HCT116 (cell line): ENCODE measurements at regions not wholly inside any gene's neighbourhood (a gene's known extent, or its start where the extent isn't known, plus 50 kb on each side); places are given as distances from the start of the nearest gene placed in this dataset.

Source experiments
- ATAC-seq: fragments of 200-7000 bp; cut with Tn5 transposase; 2 replicates; pipeline ENCODE4 v1.9.1; 2020; ENCODE audit warnings: mild to moderate bottlenecking, moderate library complexity
- BruUV-seq: library from RNA; stranded (reverse); fragments of 400-500 nt; replicated peaks from 2 replicates; lab custom pipeline; 2021; lab: Mats Ljungman, UMichigan
- CTCF ChIA-PET: fragments of 300-600 bp; sonication (Branson Sonifier 250); formaldehyde crosslinking; loops from one replicate; lab custom pipeline; 2021; ENCODE audit warnings: antibody characterized with exemption; lab: Charles Lee
- POLR2A ChIA-PET: fragments of 300-600, 350-600 bp; sonication (Branson Sonifier 250); formaldehyde crosslinking; loops from one replicate; lab custom pipeline; 2021; ENCODE audit warnings: antibody characterized with exemption; lab: Charles Lee
- RAD21 ChIA-PET, 2 experiments: fragments of 300-600 bp; sonication (Branson Sonifier 250); formaldehyde crosslinking; loops; one replicate each; lab custom pipeline; 2023; ENCODE audit warnings: low total read pairs in 2 of 2; ENCODE audit not compliant: uncharacterized antibody in 2 of 2, unreplicated experiment in 2 of 2, low non-redundant PET in 1 of 2; lab: Charles Lee
- DNase-seq: peaks from one replicate; pipeline ENCODE4 v3.0.0-alpha.2; 2010; ENCODE audit warnings: low read depth, low spot score
- H2AFZ ChIP-seq: fragments of 200-600 bp; shearing (Covaris generic), sonication (generic); 2 replicates; pipeline ENCODE4 v1.6.1; 2017; ENCODE audit warnings: low read depth, mixed run types, mixed read lengths, antibody characterized with exemption, low read length; ENCODE audit not compliant: poor library complexity, severe bottlenecking
- H3K27ac ChIP-seq: 2 replicates; pipeline ENCODE4 v1.5.1; 2012; ENCODE audit warnings: low read depth, low read length
- H3K27me3 ChIP-seq: fragments of 200-600 bp; sonication (generic); 2 replicates; pipeline ENCODE4 v1.6.1; 2016; ENCODE audit warnings: mixed run types, low read length, mixed read lengths; ENCODE audit not compliant: insufficient read depth
- H3K36me3 ChIP-seq, 2 experiments: fragments of 200-500 bp in 1 of 2; fragments of 200-600 bp in 1 of 2; sonication (Bioruptor generic) in 1 of 2; sonication (generic) in 1 of 2; 2 replicates each; pipeline versions ENCODE4 v1.5.1 to v1.6.1; 2014 to 2016; ENCODE audit warnings: low read length in 2 of 2, inconsistent platforms in 1 of 2, mixed read lengths in 1 of 2, mixed run types in 1 of 2; ENCODE audit not compliant: insufficient read depth in 2 of 2, control insufficient read depth in 1 of 2
- H3K4me1 ChIP-seq, 2 experiments: fragments of 200-600 bp in 1 of 2; sonication (generic) in 1 of 2; 2 replicates each; pipeline versions ENCODE4 v1.5.1 to v1.6.1; 2012 to 2017; ENCODE audit warnings: low read length in 2 of 2, inconsistent platforms in 1 of 2, mild to moderate bottlenecking in 1 of 2, mixed read lengths in 1 of 2, mixed run types in 1 of 2, moderate library complexity in 1 of 2; ENCODE audit not compliant: insufficient read depth in 2 of 2, control insufficient read depth in 1 of 2
- H3K4me2 ChIP-seq: fragments of 200-600 bp; sonication (generic); 2 replicates; pipeline ENCODE4 v1.6.1; 2017; ENCODE audit warnings: mixed run types, low read length, mixed read lengths
- H3K4me3 ChIP-seq, 2 experiments: fragments of 200-600 bp in 1 of 2; sonication (generic) in 1 of 2; replicated peaks in 1 of 2; 2 replicates each; pipeline ENCODE4 v1.5.1; 2011 to 2016; ENCODE audit warnings: low read length in 2 of 2, control low read depth in 1 of 2, low read depth in 1 of 2, mild to moderate bottlenecking in 1 of 2, mixed read lengths in 1 of 2, mixed run types in 1 of 2
- H3K79me2 ChIP-seq: fragments of 200-600 bp; sonication (generic); 2 replicates; pipeline ENCODE4 v1.6.1; 2017; ENCODE audit warnings: mild to moderate bottlenecking, mixed run types, low read length, moderate library complexity, mixed read lengths; ENCODE audit not compliant: insufficient read depth
- H3K9ac ChIP-seq: fragments of 200-600 bp; sonication (generic); 2 replicates; pipeline ENCODE4 v1.6.1; 2016; ENCODE audit warnings: low read length, mixed read lengths
- H3K9me2 ChIP-seq: fragments of 200-600 bp; sonication (generic), shearing (Covaris generic); 2 replicates; pipeline ENCODE4 v1.6.1; 2017; ENCODE audit warnings: mixed run types, mild to moderate bottlenecking, moderate library complexity; ENCODE audit not compliant: insufficient read depth
- H3K9me3 ChIP-seq, 2 experiments: fragments of 200-500 bp in 1 of 2; fragments of 200-600 bp in 1 of 2; sonication (Bioruptor generic) in 1 of 2; sonication (generic) in 1 of 2; 2 replicates each; pipeline ENCODE4 v1.6.1; 2014 to 2017; ENCODE audit warnings: low read length in 2 of 2, mixed read lengths in 2 of 2, inconsistent platforms in 1 of 2, low read depth in 1 of 2, mild to moderate bottlenecking in 1 of 2, mixed run types in 1 of 2, moderate library complexity in 1 of 2; ENCODE audit not compliant: control insufficient read depth in 1 of 2, insufficient read depth in 1 of 2
- H4K20me1 ChIP-seq: fragments of 200-600 bp; sonication (generic), shearing (Covaris generic); 2 replicates; pipeline ENCODE4 v1.6.1; 2017; ENCODE audit warnings: mixed run types, mild to moderate bottlenecking, moderate library complexity; ENCODE audit not compliant: insufficient read depth
- ATF3 ChIP-seq: IDR thresholded peaks from 2 replicates; pipeline ENCODE4 v1.6.1; 2012
- CBX3 ChIP-seq: IDR thresholded peaks from 2 replicates; pipeline ENCODE4 v1.6.1; 2012; ENCODE audit warnings: low read depth
- CEBPB ChIP-seq: IDR thresholded peaks from 2 replicates; pipeline ENCODE4 v1.6.1; 2012; ENCODE audit warnings: low read depth
- CTCF ChIP-seq, 3 experiments: fragments of 200-600 bp in 1 of 3; sonication (generic) in 1 of 3; IDR thresholded peaks in 2 of 3; conservative IDR thresholded peaks in 1 of 3; 2 replicates each; pipeline ENCODE4 v1.5.1; 2012 to 2017; ENCODE audit warnings: low read depth in 2 of 3, low read length in 2 of 3, antibody characterized with exemption in 1 of 3, borderline replicate concordance in 1 of 3, control low read depth in 1 of 3, mild to moderate bottlenecking in 1 of 3, mixed read lengths in 1 of 3, mixed run types in 1 of 3, moderate library complexity in 1 of 3; ENCODE audit not compliant: insufficient read depth in 1 of 3
- EGR1 ChIP-seq: IDR thresholded peaks from 2 replicates; pipeline ENCODE4 v1.6.1; 2012; ENCODE audit warnings: low read depth
- ELF1 ChIP-seq: IDR thresholded peaks from 2 replicates; pipeline ENCODE4 v1.6.1; 2012; ENCODE audit warnings: low read depth, borderline replicate concordance
- EZH2 ChIP-seq: fragments of 200-600 bp; sonication (generic); IDR thresholded peaks from 2 replicates; pipeline ENCODE4 v1.6.1; 2017; ENCODE audit warnings: antibody characterized with exemption, mixed run types
- EZH2phosphoT487 ChIP-seq: fragments of 200-600 bp; IDR thresholded peaks from 2 replicates; pipeline ENCODE4 v1.6.1; 2018; ENCODE audit warnings: antibody characterized with exemption, borderline replicate concordance
- FOSL1 ChIP-seq: IDR thresholded peaks from 2 replicates; pipeline ENCODE4 v1.6.1; 2012; ENCODE audit warnings: low read depth
- MAX ChIP-seq: IDR thresholded peaks from 2 replicates; pipeline ENCODE4 v1.6.1; 2012
- POLR2A ChIP-seq: IDR thresholded peaks from 2 replicates; pipeline ENCODE4 v1.7.0; 2011; ENCODE audit warnings: borderline replicate concordance; ENCODE audit not compliant: insufficient read depth, insufficient read length; ENCODE audit errors: extremely low read depth
- RAD21 ChIP-seq: IDR thresholded peaks from 2 replicates; pipeline ENCODE4 v1.6.1; 2012; ENCODE audit warnings: low read depth, mild to moderate bottlenecking
- SIN3A ChIP-seq: IDR thresholded peaks from 2 replicates; pipeline ENCODE4 v1.6.1; 2012; ENCODE audit warnings: low read depth
- SP1 ChIP-seq: IDR thresholded peaks from 2 replicates; pipeline ENCODE4 v1.6.1; 2012; ENCODE audit warnings: low read depth
- TCF7L2 ChIP-seq: IDR thresholded peaks from 2 replicates; pipeline ENCODE4 v1.7.0; 2011; ENCODE audit warnings: borderline replicate concordance, inconsistent platforms; ENCODE audit not compliant: insufficient read depth, insufficient read length; ENCODE audit errors: extremely low read depth
- ZFX ChIP-seq: fragments of 450-650 bp; IDR thresholded peaks from 2 replicates; pipeline ENCODE4 v1.6.1; 2017
- ZNF274 ChIP-seq: fragments of 200-500 bp; sonication (Bioruptor generic); IDR thresholded peaks from 2 replicates; pipeline ENCODE4 v1.6.1; 2014; ENCODE audit warnings: mild to moderate bottlenecking, low read depth, low read length, inconsistent platforms
- intact Hi-C: fragments of 100-400 bp; cut with micrococcal nuclease; formaldehyde crosslinking; loops from 2 replicates; pipeline ENCODE4 v1.10.0; 2022
- TF ChIP-seq, protein P1 (sequence below): IDR thresholded peaks from 2 replicates; pipeline ENCODE4 v1.6.1; 2011; ENCODE audit warnings: mild to moderate bottlenecking, low read length, moderate library complexity; ENCODE audit not compliant: insufficient replicate concordance; ENCODE audit errors: extremely low read depth

GRCh38 chr6:84447651-84448050 is 220.2 kb upstream of the CEP162 start:
- H3K4me1 ChIP-seq: no peaks in the 10 kb centered on the region
- DNase-seq (no peak), ATAC-seq (no peak)
- RAD21 ChIA-PET: no interaction called here
- intact Hi-C loops: no loop called here
- H3K36me3 ChIP-seq: no peaks in the 10 kb centered on the region
- H3K9me3 ChIP-seq: no peaks in the 10 kb centered on the region
- H3K4me2 ChIP-seq: no peak overlapping the region
- TF ChIP-seq EZH2phosphoT487: no peak
- TF ChIP-seq EGR1: no peak
- TF ChIP-seq SP1: no peak
- TF ChIP-seq, protein P1, sequence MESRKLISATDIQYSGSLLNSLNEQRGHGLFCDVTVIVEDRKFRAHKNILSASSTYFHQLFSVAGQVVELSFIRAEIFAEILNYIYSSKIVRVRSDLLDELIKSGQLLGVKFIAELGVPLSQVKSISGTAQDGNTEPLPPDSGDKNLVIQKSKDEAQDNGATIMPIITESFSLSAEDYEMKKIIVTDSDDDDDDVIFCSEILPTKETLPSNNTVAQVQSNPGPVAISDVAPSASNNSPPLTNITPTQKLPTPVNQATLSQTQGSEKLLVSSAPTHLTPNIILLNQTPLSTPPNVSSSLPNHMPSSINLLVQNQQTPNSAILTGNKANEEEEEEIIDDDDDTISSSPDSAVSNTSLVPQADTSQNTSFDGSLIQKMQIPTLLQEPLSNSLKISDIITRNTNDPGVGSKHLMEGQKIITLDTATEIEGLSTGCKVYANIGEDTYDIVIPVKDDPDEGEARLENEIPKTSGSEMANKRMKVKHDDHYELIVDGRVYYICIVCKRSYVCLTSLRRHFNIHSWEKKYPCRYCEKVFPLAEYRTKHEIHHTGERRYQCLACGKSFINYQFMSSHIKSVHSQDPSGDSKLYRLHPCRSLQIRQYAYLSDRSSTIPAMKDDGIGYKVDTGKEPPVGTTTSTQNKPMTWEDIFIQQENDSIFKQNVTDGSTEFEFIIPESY: no peak
- no peak for TF ChIP-seq TCF7L2
- no peak for TF ChIP-seq FOSL1
- no peak for TF ChIP-seq POLR2A
- TF ChIP-seq CBX3: no peak
- no peak overlapping the region for H3K27ac ChIP-seq
- H2AFZ ChIP-seq: no peak overlapping the region
- H3K79me2 ChIP-seq: no peaks in the 10 kb centered on the region
- no peaks in the 10 kb centered on the region for H4K20me1 ChIP-seq
- no peak overlapping the region for H3K4me3 ChIP-seq
- H3K9ac ChIP-seq: no peak overlapping the region
- CTCF ChIA-PET: no interaction called here
- no TSS peak for BruUV-seq
- POLR2A ChIA-PET: no interaction called here
- no peaks in the 10 kb centered on the region for H3K9me2 ChIP-seq
- no peaks in the 10 kb centered on the region for H3K27me3 ChIP-seq

DNA sequence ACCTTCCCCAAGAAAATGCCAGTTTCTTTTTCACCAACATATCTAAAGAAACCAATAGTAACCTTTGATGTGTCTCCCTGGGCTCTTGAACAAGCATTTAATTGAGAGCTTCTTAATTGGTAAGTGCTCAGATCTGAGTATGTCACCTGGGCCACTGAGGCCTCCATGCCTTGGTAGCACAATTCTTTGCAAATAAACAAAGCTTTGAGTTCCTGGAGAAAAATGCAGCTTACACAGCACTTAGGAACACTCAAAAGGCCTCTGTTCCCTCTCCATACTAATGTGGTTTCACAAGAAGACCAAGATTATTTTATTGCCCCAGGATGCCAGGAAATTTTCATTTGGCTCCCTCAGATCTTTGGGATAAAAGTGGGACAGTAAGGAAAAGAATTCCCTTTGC is 217.6 kb upstream of the CEP162 start:
- intact Hi-C loops: no loop called here
- no peak overlapping the region for H2AFZ ChIP-seq
- no peak for TF ChIP-seq EZH2phosphoT487
- no peak for TF ChIP-seq ATF3
- no peak for TF ChIP-seq EZH2
- no peak for TF ChIP-seq CEBPB
- no peak for TF ChIP-seq POLR2A
- no peak for TF ChIP-seq RAD21
- no peak for TF ChIP-seq MAX
- TF ChIP-seq ZFX: no peak
- TF ChIP-seq FOSL1: no peak
- TF ChIP-seq SIN3A: no peak
- TF ChIP-seq CTCF (IDR thresholded peaks at IDR 0.05 in 2 of 3, conservative IDR thresholded peaks at IDR 0.05 in 1 of 3; ENCODE audit: borderline replicate concordance in 1 of 3, insufficient read depth in 1 of 3, low read depth in 2 of 3, low read length in 2 of 3): no peak
- TF ChIP-seq ELF1: no peak
- no peak for TF ChIP-seq CBX3
- TF ChIP-seq ZNF274: no peak
- TF ChIP-seq, all 23 proteins: peak for 0
- no TSS peak for BruUV-seq
- no peak overlapping the region for H3K27ac ChIP-seq
- no peak overlapping the region for H3K4me3 ChIP-seq
- no peaks in the 10 kb centered on the region for H3K4me1 ChIP-seq
- no peaks in the 10 kb centered on the region for H3K9me2 ChIP-seq
- ChIA-PET RAD21 (no interaction called here), POLR2A (no interaction called here), CTCF (interaction anchor here (1.2 to 2.1 kb wide), 2 partner anchors 23 to 522 kb away, joined by 3 to 4 read pairs; no protein-coding TSS in a partner anchor)
- H3K36me3 ChIP-seq: no peaks in the 10 kb centered on the region
- H3K79me2 ChIP-seq: no peaks in the 10 kb centered on the region
- no peaks in the 10 kb centered on the region for H3K9me3 ChIP-seq
- no peak overlapping the region for H3K4me2 ChIP-seq
- H3K27me3 ChIP-seq: no peaks in the 10 kb centered on the region
- no peak overlapping the region for H3K9ac ChIP-seq
- H4K20me1 ChIP-seq: no peaks in the 10 kb centered on the region
- no peak for ATAC-seq
- no peak for DNase-seq
